ENCODE measurements at regions not wholly inside any gene's neighbourhood (a gene's known extent, or its start where the extent isn't known, plus 50 kb on each side); places are given as distances from the start of the nearest gene placed in this dataset.

- TF ChIP-seq CTCF (IDR thresholded peaks at IDR 0.05; ENCODE audit: low read depth, low read length): no peak
- TF ChIP-seq POLR2A (IDR thresholded peaks at IDR 0.05; ENCODE audit: extremely low read depth, insufficient read length): no peak
Observed at GRCh38 chr3:193011958-193012357, 94.3 kb upstream of the MB21D2 start.
